Skin epidermis (tissue), 12 donors: ENCODE measurements at regions not wholly inside any gene's neighbourhood (a gene's known extent, or its start where the extent isn't known, plus 50 kb on each side); places are given as distances from the start of the nearest gene placed in this dataset.
"Not testable (repeated sequence)": the region's sequence is repeated elsewhere in the genome, so short reads cannot be mapped to it uniquely, and the experiment has no call there.

Source experiments
- H3K27ac ChIP-seq, 21 experiments: fragments of 200-600 bp; sonication (generic) in 11 of 21; one replicate each; pipeline ENCODE4 v1.5.0; 2020; ENCODE audit warnings: mild to moderate bottlenecking in 3 of 21, inconsistent platforms in 2 of 21, moderate library complexity in 2 of 21
- H3K4me3 ChIP-seq, 7 experiments: fragments of 200-600 bp; sonication (generic) in 2 of 7; one replicate each; pipeline ENCODE4 v1.5.0; 2020; ENCODE audit warnings: inconsistent platforms in 2 of 7, mild to moderate bottlenecking in 2 of 7, moderate library complexity in 1 of 7

DNA sequence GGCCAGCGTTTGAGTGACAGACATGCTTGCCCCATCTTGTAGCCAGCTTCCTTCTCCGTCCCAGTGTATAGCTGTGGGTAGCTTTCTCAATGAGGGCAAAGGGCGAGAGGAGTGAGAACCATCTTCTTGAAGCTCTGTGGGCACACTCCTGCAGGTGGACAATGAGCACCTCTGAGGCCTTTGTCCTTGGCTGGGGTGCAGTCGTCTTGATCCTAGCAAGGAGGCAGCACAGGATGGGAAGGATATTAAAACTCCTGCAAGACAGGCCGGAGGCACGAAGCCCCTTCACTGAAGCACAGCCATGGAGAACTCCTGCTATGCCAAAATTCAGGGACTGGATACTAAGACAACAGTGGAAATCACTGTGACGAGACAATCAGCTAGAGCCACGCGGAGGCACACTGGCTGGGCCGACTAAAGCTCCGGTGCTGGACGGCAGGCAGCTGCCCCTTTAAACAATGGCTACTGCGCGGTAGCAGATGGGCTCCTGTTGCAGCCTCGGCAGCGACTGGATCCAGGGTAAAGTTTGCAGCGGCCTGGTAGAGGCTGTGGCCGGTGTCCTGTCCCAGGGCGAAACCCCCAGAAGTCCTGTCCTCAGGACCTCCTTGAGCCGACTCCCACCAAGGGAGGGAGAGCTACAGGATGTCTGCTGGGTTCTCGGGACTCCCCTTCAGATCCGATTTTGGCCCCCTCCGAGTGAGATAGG is 159.0 kb upstream of the ZNF337 start:
- not testable (repeated sequence) for H3K27ac ChIP-seq, H3K4me3 ChIP-seq

DNA sequence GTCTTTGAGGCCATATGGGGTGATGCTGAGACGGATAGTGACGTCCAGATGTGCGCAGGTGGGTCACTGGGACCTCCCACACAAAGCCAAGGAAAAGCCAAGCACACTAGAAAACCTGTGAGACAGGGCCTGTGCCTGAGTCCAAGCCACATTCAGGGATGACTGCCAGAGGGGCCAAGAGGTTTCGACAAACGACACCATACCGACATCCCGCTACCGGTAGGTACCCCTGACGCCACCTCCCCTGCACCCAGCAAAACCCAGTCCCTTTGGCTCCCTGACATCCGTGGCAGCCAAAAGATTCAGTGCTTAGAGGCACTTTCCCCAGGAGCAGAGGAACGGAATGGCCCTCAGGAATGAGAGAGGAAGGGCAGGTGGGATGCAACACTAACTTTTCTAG is 158.0 kb upstream of the ZNF337 start:
- not testable (repeated sequence) for H3K4me3 ChIP-seq, H3K27ac ChIP-seq

DNA sequence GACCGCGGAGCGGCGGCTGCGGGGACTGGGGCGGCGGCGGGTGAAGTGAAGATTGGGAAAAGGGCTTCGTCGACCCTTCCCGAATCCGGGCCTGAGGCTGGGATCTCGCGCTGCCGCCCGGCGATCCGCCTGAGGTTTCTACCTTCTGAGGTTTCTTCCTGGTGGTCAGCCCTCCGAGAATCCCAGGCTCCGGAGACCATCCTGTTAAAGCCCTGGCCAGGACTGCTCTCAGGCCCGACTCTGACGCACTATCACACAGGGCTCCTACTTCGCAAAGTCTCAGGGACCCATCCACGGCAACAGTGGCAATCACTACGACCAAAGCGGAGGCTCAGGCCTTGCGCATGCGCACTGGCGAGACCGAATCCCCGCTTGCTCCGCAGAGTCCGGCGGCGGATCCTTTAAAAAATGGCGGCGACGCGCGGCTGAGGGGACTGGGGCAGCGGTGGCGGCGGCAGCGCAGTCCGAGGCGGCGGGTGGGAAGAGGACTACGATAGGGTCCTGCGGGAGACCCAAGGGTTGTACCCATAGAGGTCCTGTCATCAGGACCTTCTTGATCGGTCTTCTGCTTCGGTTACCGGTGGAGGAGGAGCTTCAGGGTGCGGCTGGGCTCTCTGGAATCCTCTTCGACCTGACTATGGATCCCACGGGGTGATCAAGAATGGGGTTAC is 157.2 kb upstream of the ZNF337 start:
- H3K27ac ChIP-seq = peak overlapping the region in 18 of 21 experiments; percentile 16 to 77 (median 52)
- H3K4me3 ChIP-seq = peak overlapping the region; percentile 40 to 67 (median 52)

DNA sequence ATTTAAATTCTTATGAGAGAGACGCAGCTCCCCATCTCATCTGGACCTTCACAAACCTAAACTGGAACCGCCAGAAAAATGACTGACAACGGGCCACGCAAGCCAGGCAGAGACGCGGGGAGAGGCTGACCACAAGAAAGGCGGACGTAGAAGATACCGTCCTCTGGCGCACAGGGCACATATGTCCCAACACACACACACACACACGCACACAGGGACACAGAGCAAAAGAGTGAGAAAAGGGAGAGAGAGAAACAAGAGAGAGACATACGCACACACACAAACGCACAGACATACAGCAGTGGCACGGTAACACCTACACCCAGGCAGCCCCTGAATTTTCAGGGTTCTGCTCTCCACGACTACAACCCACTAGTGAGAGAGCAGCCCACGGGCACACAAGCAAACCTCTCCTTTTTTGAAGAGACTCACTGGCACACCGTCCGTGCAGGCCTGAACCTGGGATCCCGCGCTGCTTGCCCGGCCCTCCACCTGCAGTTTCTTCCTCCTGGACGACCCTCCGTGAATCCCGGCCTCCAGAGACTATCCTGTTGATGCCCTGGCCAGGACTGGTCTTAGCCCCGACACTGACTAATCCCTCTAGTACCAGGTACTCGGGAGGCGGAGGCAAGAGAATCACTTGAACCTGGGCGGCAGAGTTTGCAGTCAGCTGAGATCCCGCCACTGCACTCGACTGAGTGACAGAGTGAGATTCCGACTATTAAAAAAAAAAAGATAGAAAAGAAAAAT is 156.5 kb upstream of the ZNF337 start:
- Histone ChIP-seq H3K27ac (peak overlapping the region in 15 of 21 experiments; percentile 16 to 77 (median 54)), H3K4me3 (peak overlapping the region; percentile 40 to 67 (median 52))

DNA sequence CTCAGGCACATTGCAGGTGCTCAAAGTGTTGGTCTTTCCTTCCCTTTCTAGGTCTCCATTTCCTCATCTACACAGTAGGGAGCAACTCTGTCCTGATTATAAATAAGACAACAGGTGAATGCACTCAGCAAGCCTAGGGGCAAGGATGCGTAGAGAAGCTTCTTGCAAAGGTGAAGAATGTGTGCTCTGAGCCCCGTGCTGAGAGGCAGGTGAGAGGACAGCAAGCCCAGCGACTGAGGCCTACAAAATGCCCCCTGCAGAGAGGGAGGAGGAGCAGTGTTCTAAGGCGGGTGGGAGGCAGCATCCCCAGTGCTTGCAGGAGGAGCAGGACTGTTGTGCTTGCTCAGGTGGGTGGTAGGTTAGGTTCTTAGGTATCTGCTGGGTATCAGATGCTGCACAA is 153.5 kb upstream of the ZNF337 start:
- not testable (repeated sequence) for H3K4me3 ChIP-seq

DNA sequence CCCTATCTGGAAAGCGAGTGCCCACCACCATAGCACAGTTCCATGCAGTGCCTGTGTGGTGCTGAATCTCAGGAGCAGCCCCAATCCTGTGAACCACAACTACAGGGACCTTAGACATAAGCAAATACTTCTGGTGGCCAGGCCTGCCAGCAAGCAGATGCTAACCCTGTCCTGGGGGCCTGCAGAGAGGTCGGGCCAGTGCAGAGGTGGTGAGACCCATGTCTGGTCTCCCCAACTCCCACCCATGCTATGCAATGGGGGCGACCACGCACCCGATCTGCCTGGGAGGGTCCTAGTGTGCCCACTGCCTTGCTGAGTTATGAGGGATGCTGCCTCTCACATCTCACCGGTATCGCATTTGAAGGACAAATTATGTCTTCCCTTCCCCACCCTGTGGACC is 151.6 kb upstream of the ZNF337 start:
- Histone ChIP-seq H3K4me3 (no peak overlapping the region), H3K27ac (no peak overlapping the region)

More for the DNA sequence above, 153.5 kb upstream of the ZNF337 start:
- not testable (repeated sequence) for H3K27ac ChIP-seq

DNA sequence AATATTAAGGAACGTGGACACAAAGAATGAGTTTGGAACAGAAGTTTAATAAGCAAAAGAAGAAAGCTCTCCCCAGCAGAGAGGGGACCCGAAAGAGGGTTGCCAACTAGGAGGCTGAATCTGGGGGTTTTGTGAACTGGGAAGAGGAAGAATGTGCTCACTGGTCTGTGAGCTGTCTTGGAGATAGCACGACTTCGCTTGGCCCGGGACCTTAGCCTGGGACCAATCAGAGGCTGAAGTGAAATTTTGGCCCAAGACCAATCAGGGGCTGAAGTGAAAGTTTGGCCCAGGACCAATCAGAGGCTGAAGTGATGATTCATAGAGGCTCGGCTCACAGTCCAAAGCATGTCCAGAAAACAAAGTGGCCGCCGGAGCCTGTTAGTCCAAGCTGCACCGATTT is 148.0 kb upstream of the ZNF337 start:
- H3K4me3 ChIP-seq = not testable (repeated sequence)

DNA sequence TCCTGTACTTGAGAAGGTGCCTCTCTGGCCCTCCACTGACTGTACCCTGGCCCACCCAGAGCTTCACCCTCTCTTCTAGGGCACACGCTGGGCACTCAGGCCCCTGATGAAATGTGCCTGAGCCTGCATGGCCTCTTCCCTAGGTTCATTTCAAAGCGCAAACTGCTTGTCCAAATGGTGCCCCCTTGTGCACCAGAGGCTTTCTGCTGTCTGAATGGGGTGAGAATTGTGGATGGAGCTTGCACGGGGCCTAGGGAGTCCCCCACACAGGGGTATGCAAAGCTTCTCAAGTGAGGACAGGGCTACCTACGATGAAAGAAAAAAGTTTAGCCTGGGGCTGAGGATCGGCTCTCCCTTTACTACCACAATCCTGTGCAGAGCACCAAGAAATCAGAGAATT is 116.9 kb upstream of the ZNF337 start:
- not testable (repeated sequence) for H3K27ac ChIP-seq, H3K4me3 ChIP-seq

More for the DNA sequence above, 148.0 kb upstream of the ZNF337 start:
- not testable (repeated sequence) for H3K27ac ChIP-seq

DNA sequence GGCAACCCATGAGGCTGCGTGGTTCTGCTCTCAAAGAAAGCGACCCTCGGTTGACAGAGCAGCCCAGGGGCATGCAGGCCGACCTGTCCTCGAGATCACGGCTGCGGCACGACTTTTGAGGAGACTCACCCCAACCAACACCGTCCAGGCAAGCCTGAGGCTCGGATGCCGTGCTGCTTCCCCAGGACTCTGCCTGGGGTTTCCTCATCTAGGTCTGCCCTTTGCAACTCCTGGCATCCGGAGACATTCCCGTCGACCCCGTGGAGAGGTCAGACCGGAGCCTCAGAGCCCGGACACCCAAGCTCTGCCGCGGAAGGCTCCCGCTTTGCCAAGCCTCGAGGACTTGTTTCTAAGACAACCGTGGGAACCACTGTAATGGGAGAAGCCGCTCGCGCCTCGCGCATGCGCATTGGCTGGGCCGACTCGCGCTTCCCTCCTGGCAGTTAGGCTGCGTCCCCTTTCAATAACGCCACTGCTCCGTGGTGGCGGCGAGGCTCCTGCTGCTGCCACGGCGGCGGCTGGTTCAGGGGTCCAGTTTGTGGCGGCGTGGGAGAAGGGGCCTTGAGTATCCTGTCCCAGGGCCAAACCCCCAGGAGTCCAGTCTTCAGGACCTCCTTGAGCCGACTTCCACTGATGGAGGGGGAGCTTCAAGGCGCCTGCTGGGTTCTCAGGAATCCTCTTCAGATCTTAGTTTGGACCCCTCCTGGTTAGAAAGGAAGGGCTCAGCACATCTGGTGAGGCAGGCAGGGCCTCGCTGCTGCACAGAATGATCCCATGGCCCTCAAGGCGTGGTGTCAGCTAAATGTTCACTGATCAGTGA is 101.7 kb upstream of the ZNF337 start:
- H3K4me3 ChIP-seq = not testable (repeated sequence)

DNA sequence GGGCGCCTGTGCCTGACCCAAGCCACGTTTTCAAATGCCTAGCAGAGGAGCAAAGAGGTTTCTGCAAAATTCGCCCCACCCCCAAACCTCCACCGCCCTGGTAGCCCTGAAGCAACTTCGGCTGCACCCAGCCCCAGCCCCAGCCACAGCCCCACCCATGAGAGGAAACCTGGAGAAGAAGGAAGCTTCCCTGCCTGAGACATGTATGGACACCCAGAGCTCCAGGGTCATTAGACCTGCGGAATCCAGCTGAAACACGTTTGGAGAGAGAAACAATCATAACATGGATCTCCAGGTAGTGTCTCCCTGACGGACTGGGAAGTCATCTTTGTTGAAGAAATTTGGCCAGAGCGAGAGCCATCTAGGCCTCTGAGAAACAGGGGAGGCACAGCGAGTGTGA is 100.4 kb upstream of the ZNF337 start:
- H3K4me3 ChIP-seq, H3K27ac ChIP-seq: not testable (repeated sequence)

More for the DNA sequence above, 101.7 kb upstream of the ZNF337 start:
- not testable (repeated sequence) for H3K27ac ChIP-seq

DNA sequence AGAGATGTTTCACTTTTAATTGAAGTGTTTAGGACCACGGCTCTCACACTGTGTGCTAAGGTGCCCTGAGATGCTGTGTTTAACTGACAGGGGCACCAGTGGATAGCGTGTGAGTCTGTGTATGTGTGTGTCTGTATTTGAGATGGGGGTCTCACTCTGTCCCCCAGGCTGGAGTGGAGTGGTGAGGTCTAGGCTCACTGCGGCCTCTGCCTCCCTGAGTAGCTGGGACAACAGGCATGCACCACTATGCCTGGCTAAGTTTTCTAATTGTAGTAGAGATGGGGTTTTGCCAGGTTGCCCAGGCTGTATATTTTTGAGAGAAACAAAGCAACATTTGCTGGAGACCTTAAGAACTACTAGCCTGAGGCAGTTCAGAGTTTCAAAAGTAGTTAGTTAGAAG is 80.6 kb upstream of the ZNF337 start:
- H3K4me3 ChIP-seq, H3K27ac ChIP-seq: not testable (repeated sequence)

DNA sequence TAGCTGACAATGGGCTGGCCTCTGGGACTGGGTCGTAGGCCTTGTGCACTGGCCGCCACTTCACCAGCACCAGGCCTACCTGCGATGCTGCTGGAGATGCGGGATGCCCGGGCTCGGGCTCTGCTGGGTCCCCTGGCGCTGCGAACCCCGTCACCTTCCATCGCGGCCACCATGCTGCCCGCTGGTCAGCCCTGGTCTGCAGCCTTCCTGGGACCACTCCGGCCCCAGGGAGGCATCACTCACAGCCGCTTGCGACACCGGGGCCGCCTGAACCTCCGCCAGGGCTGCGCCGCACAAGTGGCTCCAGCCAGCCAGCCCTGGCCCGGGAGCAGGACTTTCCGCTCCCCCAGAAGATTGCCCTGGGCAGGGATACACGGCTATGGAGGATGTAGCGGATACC is 78.1 kb upstream of the ZNF337 start:
- H3K4me3 ChIP-seq, H3K27ac ChIP-seq: not testable (repeated sequence)

DNA sequence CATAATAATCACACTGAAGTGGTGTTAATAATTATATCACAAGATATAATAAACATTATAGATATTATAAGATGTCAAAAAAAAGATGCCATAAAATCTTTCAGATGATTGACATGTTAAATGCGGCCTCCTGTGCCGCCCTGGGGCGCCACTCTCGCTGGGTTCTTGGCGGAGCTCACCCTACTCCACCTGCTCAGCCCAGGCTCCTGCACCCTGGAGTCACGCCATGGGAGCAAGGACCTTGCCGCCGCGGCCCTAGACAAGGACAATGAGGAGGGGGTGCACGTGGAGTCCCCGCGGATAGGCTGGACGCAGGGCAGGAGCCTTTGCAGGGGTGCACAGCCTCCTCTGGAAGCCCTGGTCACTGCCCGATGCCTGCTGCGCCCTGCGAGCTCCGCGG is 77.5 kb upstream of the ZNF337 start:
- not testable (repeated sequence) for H3K4me3 ChIP-seq, H3K27ac ChIP-seq

DNA sequence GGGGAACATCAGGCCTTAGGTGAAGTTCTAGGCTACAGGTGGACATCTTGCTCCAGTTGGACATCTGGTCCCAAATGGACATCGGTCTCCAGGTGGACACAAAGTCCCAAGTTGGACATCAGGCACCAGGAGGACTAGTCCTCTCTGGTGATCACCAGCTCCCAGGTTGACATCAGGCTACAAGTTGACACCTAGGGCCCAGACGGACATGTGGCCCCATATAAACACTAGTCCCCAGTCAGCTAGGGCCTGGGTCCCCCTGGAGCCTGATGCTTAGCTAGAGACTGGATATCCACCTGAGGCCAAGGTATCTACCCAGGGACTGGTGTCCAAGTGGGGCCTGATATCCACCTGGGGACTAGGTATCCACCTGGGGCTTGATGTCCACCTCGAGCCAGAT is 75.8 kb upstream of the ZNF337 start:
- H3K4me3 ChIP-seq, H3K27ac ChIP-seq: not testable (repeated sequence)

DNA sequence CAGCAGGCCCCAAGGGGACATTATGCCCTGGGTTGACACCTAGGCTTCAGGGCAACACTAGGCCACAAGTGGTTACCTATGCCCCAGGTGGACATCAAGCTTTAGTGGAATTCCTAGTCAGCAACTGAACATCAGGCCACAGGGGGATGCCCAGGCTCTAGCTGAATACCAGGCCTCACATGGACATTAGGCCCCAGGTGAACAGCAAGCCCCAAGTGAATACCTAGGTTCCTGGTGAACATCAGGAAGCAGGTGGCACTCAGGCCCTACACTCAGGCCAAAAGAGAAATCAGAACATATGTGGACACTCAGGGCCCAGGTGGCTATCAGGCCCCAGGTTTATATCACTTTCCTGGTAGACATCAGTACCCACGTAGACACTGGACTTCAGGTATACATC is 75.2 kb upstream of the ZNF337 start:
- not testable (repeated sequence) for H3K4me3 ChIP-seq, H3K27ac ChIP-seq

DNA sequence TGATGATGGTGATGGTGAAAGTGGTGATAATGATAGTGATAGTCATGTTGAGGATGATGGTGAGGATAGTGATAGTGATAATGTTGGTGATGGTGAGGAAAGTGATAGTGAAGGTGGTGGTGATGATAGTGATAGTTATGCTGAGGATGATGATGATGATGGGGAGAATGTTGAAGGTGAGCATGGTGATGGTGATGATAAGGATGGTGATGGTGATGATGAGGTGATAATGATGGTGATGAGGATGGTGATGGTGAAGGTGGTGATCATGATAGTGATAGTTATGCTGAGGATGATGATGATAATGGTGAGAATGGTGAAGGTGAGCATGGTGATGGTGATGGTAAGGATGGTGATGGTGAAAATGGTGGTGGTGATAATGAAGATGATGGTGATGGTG is 64.9 kb upstream of the ZNF337 start:
- Histone ChIP-seq H3K4me3 (no peak overlapping the region), H3K27ac (no peak overlapping the region)

DNA sequence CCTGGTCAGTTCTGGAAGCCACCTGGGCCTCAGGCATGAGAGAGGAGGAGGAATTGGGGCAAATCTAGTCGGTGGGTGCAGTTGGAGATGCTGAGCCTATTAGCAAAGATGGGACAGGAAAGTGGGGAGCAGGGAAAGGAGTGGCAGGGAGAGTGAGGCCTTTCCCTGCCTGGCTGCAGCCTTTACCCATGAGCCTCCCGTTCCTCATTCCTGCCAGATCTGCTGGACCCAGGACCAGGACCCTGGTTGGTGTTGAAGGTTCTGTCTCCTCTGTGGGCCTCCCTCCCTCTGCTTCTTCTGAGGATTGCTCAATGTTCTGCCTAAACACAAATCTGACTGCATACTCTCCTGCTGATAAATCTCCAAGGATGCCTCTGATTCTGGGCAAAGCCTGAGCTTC is 64.4 kb upstream of the ZNF337 start:
- not testable (repeated sequence) for H3K27ac ChIP-seq, H3K4me3 ChIP-seq

DNA sequence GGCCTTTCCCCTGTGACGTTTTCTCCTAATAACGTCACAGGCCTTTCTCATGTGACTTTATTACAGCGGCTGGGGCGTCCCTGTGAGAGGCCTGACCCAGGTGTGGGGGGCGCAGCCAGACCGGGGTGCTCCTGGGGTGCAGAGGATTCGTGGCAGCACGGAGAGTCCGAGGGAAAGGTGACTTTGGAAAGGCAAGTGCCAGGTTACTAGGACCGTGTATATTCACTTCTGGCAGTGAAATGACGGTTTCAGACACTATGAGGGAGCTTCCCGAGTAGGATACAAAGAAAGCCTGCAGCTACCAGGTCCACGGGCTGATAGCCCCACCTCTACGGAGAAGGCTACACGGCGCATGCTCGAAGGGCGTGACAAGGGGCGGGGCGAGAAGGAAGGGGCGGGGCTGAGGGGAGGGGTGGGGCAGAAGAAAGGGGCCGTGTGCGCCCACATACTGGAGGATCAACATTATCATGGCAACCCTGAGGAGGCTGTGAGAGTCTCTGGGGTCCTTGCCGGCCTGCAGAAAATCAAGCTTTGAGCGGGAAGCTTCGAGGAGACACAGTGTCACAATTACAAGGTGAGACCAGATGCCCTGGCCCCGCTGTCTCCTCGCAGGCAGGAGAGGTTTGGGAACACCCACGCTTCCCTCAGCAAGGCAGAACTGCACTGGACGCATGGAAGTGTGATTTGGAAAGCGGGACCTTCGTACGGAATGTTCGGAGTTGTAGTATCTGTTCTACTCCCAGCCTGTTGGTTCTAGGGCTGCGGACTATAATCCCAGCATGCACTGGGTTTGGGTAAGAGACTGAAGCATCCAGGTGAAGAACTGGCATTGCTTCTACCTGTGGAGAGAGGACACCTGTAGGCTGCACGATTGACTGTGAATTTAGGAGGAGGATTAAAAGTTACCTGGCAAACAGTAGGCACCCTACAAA is 54.4 kb upstream of the ZNF337 start:
- H3K4me3 ChIP-seq = peak overlapping the region; percentile 28 to 47 (median 38)
- H3K27ac ChIP-seq = peak overlapping the region in 12 of 21 experiments; percentile 22 to 72 (median 56)
